Ishikawa (cell line): ENCODE measurements at regions not wholly inside any gene's neighbourhood (a gene's known extent, or its start where the extent isn't known, plus 50 kb on each side); places are given as distances from the start of the nearest gene placed in this dataset.

Experiments used
- CEBPB ChIP-seq: IDR thresholded peaks from 2 replicates; pipeline ENCODE4 v1.6.1; 2012
- CREB1 ChIP-seq: IDR thresholded peaks from 2 replicates; pipeline ENCODE4 v1.6.1; 2012; ENCODE audit warnings: low read depth
- EGR1 ChIP-seq: IDR thresholded peaks from 2 replicates; pipeline ENCODE4 v1.6.1; 2012
- EP300 ChIP-seq: IDR thresholded peaks from 2 replicates; pipeline ENCODE4 v1.6.1; 2012; ENCODE audit warnings: borderline replicate concordance
- FOXM1 ChIP-seq: IDR thresholded peaks from 2 replicates; pipeline ENCODE4 v1.6.1; 2012; ENCODE audit warnings: low read depth, borderline replicate concordance
- MAX ChIP-seq: IDR thresholded peaks from 2 replicates; pipeline ENCODE4 v1.6.1; 2012
- NFIC ChIP-seq: IDR thresholded peaks from 2 replicates; pipeline ENCODE4 v1.6.1; 2012
- RAD21 ChIP-seq: IDR thresholded peaks from 2 replicates; pipeline ENCODE4 v1.6.1; 2012; ENCODE audit warnings: low read depth
- TAF1 ChIP-seq: IDR thresholded peaks from 2 replicates; pipeline ENCODE4 v1.6.1; 2012; ENCODE audit warnings: low read depth, mild to moderate bottlenecking
- TCF12 ChIP-seq: IDR thresholded peaks from 2 replicates; pipeline ENCODE4 v1.6.1; 2012; ENCODE audit warnings: low read depth
- TEAD4 ChIP-seq: IDR thresholded peaks from 2 replicates; pipeline ENCODE4 v1.6.1; 2012
- YY1 ChIP-seq: IDR thresholded peaks from 2 replicates; pipeline ENCODE4 v1.6.1; 2012; ENCODE audit warnings: low read depth
- ZBTB7A ChIP-seq: IDR thresholded peaks from 2 replicates; pipeline ENCODE4 v1.6.1; 2012; ENCODE audit warnings: low read depth
- TF ChIP-seq, protein P1 (sequence below): IDR thresholded peaks from 2 replicates; pipeline ENCODE4 v1.6.1; 2012
- TF ChIP-seq, protein P2 (sequence below): IDR thresholded peaks from 2 replicates; pipeline ENCODE4 v1.6.1; 2012; ENCODE audit warnings: low read depth, mild to moderate bottlenecking

DNA sequence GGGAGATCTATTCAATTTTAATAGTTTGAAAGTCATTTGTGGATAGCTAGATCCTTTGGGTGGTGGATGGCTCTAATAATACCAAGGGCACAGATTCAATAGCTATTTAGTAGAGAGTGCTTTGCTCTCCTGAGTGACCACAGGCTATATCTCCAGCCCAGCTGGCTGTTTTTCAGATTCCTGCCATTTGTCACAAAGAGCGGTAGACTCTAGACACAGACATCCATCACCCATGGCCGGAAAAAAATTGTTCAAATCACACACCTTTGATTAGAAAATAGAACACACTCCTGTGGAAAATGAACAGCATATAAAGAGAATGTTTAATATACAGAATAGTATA, 171.6 kb upstream of the MITF start:
- TF ChIP-seq, protein P1, sequence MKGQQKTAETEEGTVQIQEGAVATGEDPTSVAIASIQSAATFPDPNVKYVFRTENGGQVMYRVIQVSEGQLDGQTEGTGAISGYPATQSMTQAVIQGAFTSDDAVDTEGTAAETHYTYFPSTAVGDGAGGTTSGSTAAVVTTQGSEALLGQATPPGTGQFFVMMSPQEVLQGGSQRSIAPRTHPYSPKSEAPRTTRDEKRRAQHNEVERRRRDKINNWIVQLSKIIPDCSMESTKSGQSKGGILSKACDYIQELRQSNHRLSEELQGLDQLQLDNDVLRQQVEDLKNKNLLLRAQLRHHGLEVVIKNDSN: no peak
- TF ChIP-seq TAF1 (no peak), TCF12 (no peak), YY1 (no peak), ZBTB7A (no peak), TEAD4 (no peak), RAD21 (no peak), CEBPB (no peak), EP300 (no peak), FOXM1 (no peak), MAX (no peak), EGR1 (no peak), CREB1 (no peak), NFIC (no peak)
- TF ChIP-seq, protein P2, sequence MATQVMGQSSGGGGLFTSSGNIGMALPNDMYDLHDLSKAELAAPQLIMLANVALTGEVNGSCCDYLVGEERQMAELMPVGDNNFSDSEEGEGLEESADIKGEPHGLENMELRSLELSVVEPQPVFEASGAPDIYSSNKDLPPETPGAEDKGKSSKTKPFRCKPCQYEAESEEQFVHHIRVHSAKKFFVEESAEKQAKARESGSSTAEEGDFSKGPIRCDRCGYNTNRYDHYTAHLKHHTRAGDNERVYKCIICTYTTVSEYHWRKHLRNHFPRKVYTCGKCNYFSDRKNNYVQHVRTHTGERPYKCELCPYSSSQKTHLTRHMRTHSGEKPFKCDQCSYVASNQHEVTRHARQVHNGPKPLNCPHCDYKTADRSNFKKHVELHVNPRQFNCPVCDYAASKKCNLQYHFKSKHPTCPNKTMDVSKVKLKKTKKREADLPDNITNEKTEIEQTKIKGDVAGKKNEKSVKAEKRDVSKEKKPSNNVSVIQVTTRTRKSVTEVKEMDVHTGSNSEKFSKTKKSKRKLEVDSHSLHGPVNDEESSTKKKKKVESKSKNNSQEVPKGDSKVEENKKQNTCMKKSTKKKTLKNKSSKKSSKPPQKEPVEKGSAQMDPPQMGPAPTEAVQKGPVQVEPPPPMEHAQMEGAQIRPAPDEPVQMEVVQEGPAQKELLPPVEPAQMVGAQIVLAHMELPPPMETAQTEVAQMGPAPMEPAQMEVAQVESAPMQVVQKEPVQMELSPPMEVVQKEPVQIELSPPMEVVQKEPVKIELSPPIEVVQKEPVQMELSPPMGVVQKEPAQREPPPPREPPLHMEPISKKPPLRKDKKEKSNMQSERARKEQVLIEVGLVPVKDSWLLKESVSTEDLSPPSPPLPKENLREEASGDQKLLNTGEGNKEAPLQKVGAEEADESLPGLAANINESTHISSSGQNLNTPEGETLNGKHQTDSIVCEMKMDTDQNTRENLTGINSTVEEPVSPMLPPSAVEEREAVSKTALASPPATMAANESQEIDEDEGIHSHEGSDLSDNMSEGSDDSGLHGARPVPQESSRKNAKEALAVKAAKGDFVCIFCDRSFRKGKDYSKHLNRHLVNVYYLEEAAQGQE: no peak

- TF ChIP-seq FOXM1 (no peak), CREB1 (no peak), EP300 (no peak), CEBPB (no peak), NFIC (no peak), RAD21 (no peak), ZBTB7A (no peak), EGR1 (no peak), MAX (no peak)
- TF ChIP-seq, protein P1: no peak
These were observed 172.1 kb upstream of the MITF start for GRCh38 chr3:69567023-69567709.

GRCh38 chr3:69566275-69566674, 173.0 kb upstream of the MITF start:
- TF ChIP-seq TCF12 (no peak), NFIC (no peak), YY1 (no peak), FOXM1 (no peak), EGR1 (no peak), CREB1 (no peak), EP300 (no peak), CEBPB (no peak), MAX (no peak), RAD21 (no peak), TAF1 (no peak), TEAD4 (no peak), ZBTB7A (no peak)
- TF ChIP-seq, protein P1: no peak
- TF ChIP-seq, protein P2: no peak

DNA sequence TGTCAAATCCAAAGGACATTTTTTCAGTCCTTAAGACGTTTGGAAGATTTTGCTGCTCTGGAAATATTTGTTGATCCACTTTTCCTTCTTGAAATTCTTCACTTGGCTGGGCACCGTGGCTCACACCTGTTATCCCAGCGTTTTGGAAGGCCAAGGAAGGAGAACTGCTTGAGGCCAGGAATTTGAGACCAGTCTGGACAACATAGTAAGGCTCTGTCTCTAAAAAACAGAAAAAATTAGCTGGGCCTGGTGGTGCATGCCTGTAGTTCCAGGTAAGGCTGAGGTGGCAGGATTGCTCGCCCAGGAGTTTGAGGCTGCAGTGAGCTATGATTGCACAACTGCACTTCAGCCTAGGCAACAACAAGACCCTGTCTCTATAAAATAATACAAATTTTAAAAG, 173.9 kb upstream of the MITF start:
- TF ChIP-seq, protein P1: no peak
- TF ChIP-seq, protein P2: no peak
- TF ChIP-seq YY1: no peak
- TF ChIP-seq RAD21: no peak
- TF ChIP-seq MAX: no peak
- no peak for TF ChIP-seq NFIC
- no peak for TF ChIP-seq TEAD4
- no peak for TF ChIP-seq ZBTB7A
- no peak for TF ChIP-seq FOXM1
